ENCODE measurements at regions not wholly inside any gene's neighbourhood (a gene's known extent, or its start where the extent isn't known, plus 50 kb on each side); places are given as distances from the start of the nearest gene placed in this dataset.

GRCh38 chr9:12933957-12934356 is 159.1 kb downstream of the LURAP1L start:
- DNase-seq (ENCODE audit: low read depth, low spot score) = no peak

GRCh38 chr9:12934545-12935272 is 159.9 kb downstream of the LURAP1L start:
- DNase-seq (ENCODE audit: low read depth, low spot score) = no peak

- no peak for DNase-seq (ENCODE audit: low read depth, low spot score)
Measured at GRCh38 chr9:12935714-12936113, 160.9 kb downstream of the LURAP1L start.

GRCh38 chr9:12954441-12954840 is 179.6 kb downstream of the LURAP1L start:
- no peak for DNase-seq (ENCODE audit: low read depth, low spot score)

- DNase-seq (ENCODE audit: low read depth, low spot score) = no peak
Measured at GRCh38 chr9:12955510-12956163, 180.8 kb downstream of the LURAP1L start.

- no peak for DNase-seq (ENCODE audit: low read depth, low spot score)
Measured at GRCh38 chr9:12956261-12956660, 181.4 kb downstream of the LURAP1L start.

GRCh38 chr9:12956805-12957204 is 182.0 kb downstream of the LURAP1L start:
- DNase-seq (ENCODE audit: low read depth, low spot score) = no peak

- no peak for DNase-seq (ENCODE audit: low read depth, low spot score)
Measured at GRCh38 chr9:12958279-12958678, 183.5 kb downstream of the LURAP1L start.

- DNase-seq (ENCODE audit: low read depth, low spot score) = no peak
Measured at GRCh38 chr9:12958708-12959107, 183.9 kb downstream of the LURAP1L start.

- no peak for DNase-seq (ENCODE audit: low read depth, low spot score)
Measured at GRCh38 chr9:12961276-12961809, 186.5 kb downstream of the LURAP1L start.

- DNase-seq (ENCODE audit: low read depth, low spot score) = no peak
Measured at GRCh38 chr9:12963537-12963936, 188.7 kb downstream of the LURAP1L start.

GRCh38 chr9:12964271-12964670 is 189.5 kb downstream of the LURAP1L start:
- no peak for DNase-seq (ENCODE audit: low read depth, low spot score)

- DNase-seq (ENCODE audit: low read depth, low spot score) = no peak
Measured at GRCh38 chr9:12965303-12965702, 190.5 kb downstream of the LURAP1L start.

- DNase-seq (ENCODE audit: low read depth, low spot score) = no peak
Measured at GRCh38 chr9:12968093-12968492, 193.3 kb downstream of the LURAP1L start.

GRCh38 chr9:12972608-12973589 is 198.1 kb downstream of the LURAP1L start:
- DNase-seq (ENCODE audit: low read depth, low spot score) = no peak

GRCh38 chr9:12973710-12974109 is 198.9 kb downstream of the LURAP1L start:
- DNase-seq (ENCODE audit: low read depth, low spot score) = no peak

GRCh38 chr9:12974671-12975070 is 199.9 kb downstream of the LURAP1L start:
- DNase-seq (ENCODE audit: low read depth, low spot score) = no peak

- DNase-seq (ENCODE audit: low read depth, low spot score) = no peak
Measured at GRCh38 chr9:12975496-12975895, 200.7 kb downstream of the LURAP1L start.

GRCh38 chr9:12980085-12980851 is 205.4 kb downstream of the LURAP1L start:
- no peak for DNase-seq (ENCODE audit: low read depth, low spot score)

- no peak for DNase-seq (ENCODE audit: low read depth, low spot score)
Measured at GRCh38 chr9:12988258-12988657, 213.4 kb downstream of the LURAP1L start.

GRCh38 chr9:12989669-12990068 is 214.8 kb downstream of the LURAP1L start:
- no peak for DNase-seq (ENCODE audit: low read depth, low spot score)
